ENCODE measurements at regions not wholly inside any gene's neighbourhood (a gene's known extent, or its start where the extent isn't known, plus 50 kb on each side); places are given as distances from the start of the nearest gene placed in this dataset.
"Not testable (repeated sequence)": the region's sequence is repeated elsewhere in the genome, so short reads cannot be mapped to it uniquely, and the experiment has no call there.

- no peaks in the 10 kb centered on the region for H3K36me3 ChIP-seq (ENCODE audit: insufficient read depth)
- no peak overlapping the region for H3K27ac ChIP-seq (ENCODE audit: low read depth)
- no peak for DNase-seq (ENCODE audit: extremely low spot score)
- WGBS: 78% methylated on average over 2 of the region's 2 CpGs
- H3K4me1 ChIP-seq (ENCODE audit: insufficient read depth): no peaks in the 10 kb centered on the region
- no peak overlapping the region for H3K4me3 ChIP-seq (ENCODE audit: low read depth, low read length)
Observed at GRCh38 chr5:157993201-157993600, 134.3 kb upstream of the CLINT1 start.

GRCh38 chr5:157990583-157991181, 131.7 kb upstream of the CLINT1 start:
- Histone ChIP-seq H3K36me3 (ENCODE audit: insufficient read depth) (no peaks in the 10 kb centered on the region), H3K27ac (ENCODE audit: low read depth) (no peak overlapping the region), H3K4me1 (ENCODE audit: insufficient read depth) (no peaks in the 10 kb centered on the region), H3K4me3 (ENCODE audit: low read depth, low read length) (no peak overlapping the region)
- no peak for DNase-seq (ENCODE audit: extremely low spot score)
- 92% methylated on average over 4 of the region's 4 CpGs for WGBS

GRCh38 chr5:157989296-157989695, 130.4 kb upstream of the CLINT1 start:
- no peaks in the 10 kb centered on the region for H3K36me3 ChIP-seq (ENCODE audit: insufficient read depth)
- no peak for DNase-seq (ENCODE audit: extremely low spot score)
- H3K4me3 ChIP-seq (ENCODE audit: low read depth, low read length): no peak overlapping the region
- H3K4me1 ChIP-seq (ENCODE audit: insufficient read depth): no peaks in the 10 kb centered on the region
- WGBS: 66% methylated on average over 6 of the region's 6 CpGs
- no peak overlapping the region for H3K27ac ChIP-seq (ENCODE audit: low read depth)

DNA sequence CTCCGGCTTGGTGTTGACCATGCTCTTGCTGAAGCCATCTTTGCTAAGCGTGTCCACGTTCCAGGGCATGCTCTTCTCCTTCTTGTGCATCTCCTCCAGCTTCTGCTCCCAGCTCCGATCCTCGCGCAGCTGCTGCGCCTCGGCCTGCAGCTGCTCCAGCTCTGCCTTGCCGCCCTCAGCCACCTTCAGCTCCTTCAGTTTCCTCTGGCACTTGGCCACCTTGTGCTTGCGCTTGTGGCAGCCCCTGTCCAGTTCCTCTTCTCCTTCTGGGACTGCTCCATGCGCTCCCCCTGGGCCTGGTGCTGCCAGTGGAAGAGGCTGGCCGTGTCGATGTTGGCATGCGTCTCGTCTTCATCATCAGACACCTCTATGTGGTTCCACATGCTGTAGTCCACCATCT, 128.3 kb upstream of the CLINT1 start:
- WGBS: 98% methylated on average over 15 of the region's 15 CpGs
- H3K4me3 ChIP-seq (ENCODE audit: low read depth, low read length): no peak overlapping the region
- no peaks in the 10 kb centered on the region for H3K4me1 ChIP-seq (ENCODE audit: insufficient read depth)
- DNase-seq (ENCODE audit: extremely low spot score): no peak
- no peaks in the 10 kb centered on the region for H3K36me3 ChIP-seq (ENCODE audit: insufficient read depth)
- H3K27ac ChIP-seq (ENCODE audit: low read depth): no peak overlapping the region

GRCh38 chr5:157986431-157986990, 127.6 kb upstream of the CLINT1 start:
- DNase-seq (ENCODE audit: extremely low spot score): no peak
- H3K4me1 ChIP-seq (ENCODE audit: insufficient read depth): no peaks in the 10 kb centered on the region
- H3K36me3 ChIP-seq (ENCODE audit: insufficient read depth): no peaks in the 10 kb centered on the region
- H3K27ac ChIP-seq (ENCODE audit: low read depth): no peak overlapping the region
- 95% methylated on average over 29 of the region's 29 CpGs for WGBS
- H3K4me3 ChIP-seq (ENCODE audit: low read depth, low read length): no peak overlapping the region

DNA sequence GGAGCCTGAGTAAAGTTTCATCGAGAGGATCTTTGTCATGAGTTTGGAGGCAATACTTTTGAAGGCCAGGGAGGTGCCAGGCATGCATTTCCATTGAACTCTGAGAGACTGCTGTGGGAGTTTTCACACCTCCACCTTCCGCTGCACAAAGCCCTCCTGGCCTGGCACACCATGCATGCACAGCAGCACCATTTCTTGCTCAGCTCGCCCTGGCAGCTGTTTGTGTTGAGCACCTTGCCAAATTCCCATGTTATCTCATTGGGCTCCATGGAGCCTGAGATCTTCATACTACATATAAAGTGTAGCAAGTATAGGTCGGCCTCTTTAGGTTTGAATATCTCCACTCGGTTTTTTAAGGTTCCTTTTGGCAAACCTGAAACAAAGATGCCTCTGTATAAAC, 125.7 kb upstream of the CLINT1 start:
- 67% methylated on average over 5 of the region's 5 CpGs for WGBS
- DNase-seq (ENCODE audit: extremely low spot score): no peak

DNA sequence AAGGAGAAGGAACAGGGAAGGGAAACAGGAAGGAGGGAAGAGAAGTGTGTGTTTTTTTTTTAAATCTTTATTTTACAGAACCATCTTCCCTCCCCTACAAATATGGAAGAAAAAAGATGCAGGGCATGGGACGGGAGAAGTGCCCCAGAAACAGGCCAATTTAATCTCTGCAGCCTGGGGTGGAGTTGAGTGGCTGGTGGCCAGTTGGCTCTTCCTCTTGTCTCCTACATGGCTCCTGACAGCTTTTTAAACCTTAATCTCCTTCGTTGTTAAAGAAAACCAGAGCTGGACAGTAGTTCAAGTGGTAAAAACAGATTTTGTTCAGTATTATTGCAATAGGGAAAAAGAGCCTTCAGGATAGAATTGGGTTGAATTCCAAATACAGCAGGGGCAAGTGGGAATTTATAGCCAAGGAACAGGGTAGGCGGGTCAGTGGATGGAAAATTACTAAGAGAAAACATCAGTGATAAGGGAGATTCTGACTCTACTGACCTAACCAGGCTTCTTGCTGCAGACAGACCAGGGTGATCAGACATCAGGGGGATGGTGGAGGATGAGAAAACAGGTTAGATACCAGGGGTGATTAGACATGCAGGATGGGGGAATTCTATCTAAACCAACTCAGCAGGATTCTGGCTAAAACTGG, 125.1 kb upstream of the CLINT1 start:
- no peak for DNase-seq (ENCODE audit: extremely low spot score)
- Histone ChIP-seq H3K4me3 (ENCODE audit: low read depth, low read length) (no peak overlapping the region), H3K27ac (ENCODE audit: low read depth) (no peak overlapping the region), H3K36me3 (ENCODE audit: insufficient read depth) (no peaks in the 10 kb centered on the region), H3K4me1 (ENCODE audit: insufficient read depth) (no peaks in the 10 kb centered on the region)
- 37% methylated on average over 3 of the region's 3 CpGs for WGBS

More for the DNA sequence above, 125.7 kb upstream of the CLINT1 start:
- Histone ChIP-seq H3K4me3 (ENCODE audit: low read depth, low read length) (no peak overlapping the region), H3K27ac (ENCODE audit: low read depth) (no peak overlapping the region), H3K36me3 (ENCODE audit: insufficient read depth) (no peaks in the 10 kb centered on the region), H3K4me1 (ENCODE audit: insufficient read depth) (no peaks in the 10 kb centered on the region)

DNA sequence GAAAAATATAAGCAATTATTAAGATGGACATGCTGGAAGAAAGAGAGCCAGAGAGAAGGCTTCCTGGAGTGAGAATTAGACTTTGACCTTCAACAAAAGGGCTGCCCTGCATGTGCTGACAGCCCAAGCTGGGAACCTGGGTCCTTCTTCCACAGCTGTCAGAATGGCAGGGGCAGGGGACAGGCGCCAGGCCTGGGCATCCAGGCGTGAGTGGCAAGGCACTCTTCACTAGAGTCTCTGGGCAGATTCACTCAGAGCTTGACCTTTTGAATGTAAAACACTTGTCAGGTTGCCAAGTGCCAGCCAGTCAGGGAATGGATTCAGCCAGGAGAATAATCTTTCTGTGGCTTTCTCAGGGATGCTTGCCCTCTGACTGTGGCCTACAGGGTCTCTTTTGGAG, 119.1 kb upstream of the CLINT1 start:
- Histone ChIP-seq H3K27ac (ENCODE audit: low read depth) (no peak overlapping the region), H3K4me1 (ENCODE audit: insufficient read depth) (no peaks in the 10 kb centered on the region), H3K36me3 (ENCODE audit: insufficient read depth) (no peaks in the 10 kb centered on the region), H3K4me3 (ENCODE audit: low read depth, low read length) (no peak overlapping the region)
- no peak for DNase-seq (ENCODE audit: extremely low spot score)
- 83% methylated on average over 2 of the region's 2 CpGs for WGBS

DNA sequence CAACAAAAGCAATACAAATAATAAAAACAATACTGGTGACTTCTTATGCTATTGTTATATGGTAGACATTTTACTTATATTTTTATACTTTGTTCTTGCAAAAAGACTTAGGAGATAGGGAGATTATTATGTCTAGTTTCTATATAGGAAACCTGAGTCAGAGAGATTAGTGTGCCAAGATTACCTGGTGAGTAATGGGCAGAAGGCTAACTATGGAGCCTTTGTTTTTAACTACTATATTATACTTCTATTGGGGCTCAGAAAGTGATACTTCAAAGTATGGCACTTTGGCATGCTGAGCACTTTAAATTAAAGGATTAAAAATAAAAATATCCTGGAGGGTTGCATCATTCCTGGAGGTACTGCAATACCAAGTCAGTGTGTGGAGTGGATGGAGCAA, 117.5 kb upstream of the CLINT1 start:
- no peaks in the 10 kb centered on the region for H3K36me3 ChIP-seq (ENCODE audit: insufficient read depth)
- no peak for DNase-seq (ENCODE audit: extremely low spot score)
- no peak overlapping the region for H3K4me3 ChIP-seq (ENCODE audit: low read depth, low read length)
- H3K27ac ChIP-seq (ENCODE audit: low read depth): no peak overlapping the region
- no peaks in the 10 kb centered on the region for H3K4me1 ChIP-seq (ENCODE audit: insufficient read depth)

DNA sequence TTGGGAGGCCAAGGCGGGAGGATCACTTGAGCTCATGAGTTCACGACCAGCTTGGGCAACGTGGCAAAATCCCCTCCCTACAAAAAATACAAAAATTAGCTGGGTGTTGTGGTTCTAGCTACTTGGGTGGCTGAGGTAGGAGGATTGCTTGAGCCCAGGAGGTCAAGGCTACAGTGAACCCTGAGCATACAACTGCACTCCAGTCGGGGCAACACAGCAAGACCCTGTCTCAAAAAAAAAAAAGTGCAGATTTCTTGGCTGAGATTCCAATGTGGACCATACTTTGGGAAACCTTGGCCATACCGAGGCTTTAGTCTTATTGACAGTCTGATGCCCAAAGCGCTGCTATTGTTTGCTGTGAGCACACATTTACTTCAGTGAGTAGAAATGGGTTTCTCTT, 113.6 kb upstream of the CLINT1 start:
- WGBS: 92% methylated on average over 6 of the region's 6 CpGs
- no peak overlapping the region for H3K4me3 ChIP-seq (ENCODE audit: low read depth, low read length)
- no peaks in the 10 kb centered on the region for H3K36me3 ChIP-seq (ENCODE audit: insufficient read depth)
- no peak for DNase-seq (ENCODE audit: extremely low spot score)
- no peak overlapping the region for H3K27ac ChIP-seq (ENCODE audit: low read depth)
- H3K4me1 ChIP-seq (ENCODE audit: insufficient read depth): no peaks in the 10 kb centered on the region

GRCh38 chr5:157971571-157972216, 112.7 kb upstream of the CLINT1 start:
- no peak for DNase-seq (ENCODE audit: extremely low spot score)

DNA sequence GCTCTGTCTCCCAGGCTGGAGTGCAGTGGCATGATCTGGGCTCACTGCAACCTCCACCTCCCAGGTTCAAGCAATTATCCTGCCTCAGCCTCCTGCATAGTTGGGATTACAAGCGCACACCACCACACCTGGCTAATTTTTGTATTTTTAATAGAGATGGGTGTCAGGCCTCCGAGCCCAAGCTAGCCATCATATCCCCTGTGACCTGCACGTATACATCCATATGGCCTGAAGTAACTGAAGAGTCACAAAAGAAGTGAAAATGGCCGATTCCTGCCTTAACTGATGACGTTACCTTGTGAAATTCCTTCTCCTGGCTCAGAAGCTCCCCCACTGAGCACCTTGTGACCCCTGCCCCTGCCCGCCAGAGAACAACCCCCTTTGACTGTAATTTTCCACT, 109.6 kb upstream of the CLINT1 start:
- WGBS: 80% methylated on average over 6 of the region's 6 CpGs
- not testable (repeated sequence) for DNase-seq (ENCODE audit: extremely low spot score); H3K4me1 ChIP-seq (ENCODE audit: insufficient read depth); H3K27ac ChIP-seq (ENCODE audit: low read depth); H3K36me3 ChIP-seq (ENCODE audit: insufficient read depth); H3K4me3 ChIP-seq (ENCODE audit: low read depth, low read length)

More at GRCh38 chr5:157971571-157972216, 112.7 kb upstream of the CLINT1 start:
- H3K4me1 ChIP-seq (ENCODE audit: insufficient read depth): no peaks in the 10 kb centered on the region
- H3K36me3 ChIP-seq (ENCODE audit: insufficient read depth): no peaks in the 10 kb centered on the region
- no peak overlapping the region for H3K4me3 ChIP-seq (ENCODE audit: low read depth, low read length)
- H3K27ac ChIP-seq (ENCODE audit: low read depth): no peak overlapping the region
- WGBS: 25% methylated on average over 5 of the region's 5 CpGs

- 85% methylated on average over 9 of the region's 9 CpGs for WGBS
- H3K27ac ChIP-seq (ENCODE audit: low read depth): no peak overlapping the region
- H3K36me3 ChIP-seq (ENCODE audit: insufficient read depth): no peaks in the 10 kb centered on the region
- H3K4me1 ChIP-seq (ENCODE audit: insufficient read depth): no peaks in the 10 kb centered on the region
- no peak for DNase-seq (ENCODE audit: extremely low spot score)
- no peak overlapping the region for H3K4me3 ChIP-seq (ENCODE audit: low read depth, low read length)
Observed at GRCh38 chr5:157965989-157966388, 107.0 kb upstream of the CLINT1 start.

- H3K4me3 ChIP-seq (ENCODE audit: low read depth, low read length): no peak overlapping the region
- no peak for DNase-seq (ENCODE audit: extremely low spot score)
- no peak overlapping the region for H3K27ac ChIP-seq (ENCODE audit: low read depth)
- no peaks in the 10 kb centered on the region for H3K4me1 ChIP-seq (ENCODE audit: insufficient read depth)
- 65% methylated on average over 2 of the region's 2 CpGs for WGBS
- H3K36me3 ChIP-seq (ENCODE audit: insufficient read depth): no peaks in the 10 kb centered on the region
Observed at GRCh38 chr5:157965040-157965678, 106.2 kb upstream of the CLINT1 start.
